H9 (cell line): ENCODE measurements at regions not wholly inside any gene's neighbourhood (a gene's known extent, or its start where the extent isn't known, plus 50 kb on each side); places are given as distances from the start of the nearest gene placed in this dataset.

Experiments
- DNase-seq: peaks from one replicate; pipeline ENCODE4 v3.0.0-alpha.2; 2017
- H2AFZ ChIP-seq: one replicate; pipeline ENCODE4 v1.6.1; 2013; ENCODE audit warnings: mild to moderate bottlenecking, low read length, control low read depth, moderate library complexity
- H2AK5ac ChIP-seq: 2 replicates; pipeline ENCODE4 v1.6.1; 2013; ENCODE audit warnings: low read length, control low read depth, mixed read lengths; ENCODE audit not compliant: insufficient read length
- H2BK120ac ChIP-seq: one replicate; pipeline ENCODE4 v1.6.1; 2013; ENCODE audit warnings: low read depth, mild to moderate bottlenecking, low read length, control low read depth, inconsistent platforms; ENCODE audit not compliant: poor library complexity, severe bottlenecking
- H2BK12ac ChIP-seq: 2 replicates; pipeline ENCODE4 v1.6.1; 2013; ENCODE audit warnings: low read length, control low read depth, mixed read lengths, low read depth; ENCODE audit not compliant: insufficient read length
- H2BK15ac ChIP-seq: 2 replicates; pipeline ENCODE4 v1.6.1; 2013; ENCODE audit warnings: low read depth, low read length, control low read depth
- H2BK20ac ChIP-seq: one replicate; pipeline ENCODE4 v1.6.1; 2013; ENCODE audit warnings: low read depth, mild to moderate bottlenecking, low read length, control low read depth, inconsistent platforms; ENCODE audit not compliant: poor library complexity, severe bottlenecking
- H2BK5ac ChIP-seq: 2 replicates; pipeline ENCODE4 v1.6.1; 2013; ENCODE audit warnings: low read length, control low read depth, mixed read lengths; ENCODE audit not compliant: insufficient read length
- H3K14ac ChIP-seq: 2 replicates; pipeline ENCODE4 v1.6.1; 2013; ENCODE audit warnings: low read length, control low read depth; ENCODE audit not compliant: insufficient read depth
- H3K18ac ChIP-seq: 2 replicates; pipeline ENCODE4 v1.6.1; 2013; ENCODE audit warnings: low read depth, mild to moderate bottlenecking, mixed read lengths, low read length, control low read depth; ENCODE audit not compliant: insufficient read length
- H3K23ac ChIP-seq: 2 replicates; pipeline ENCODE4 v1.6.1; 2013; ENCODE audit warnings: low read length, control low read depth, mixed read lengths, low read depth; ENCODE audit not compliant: insufficient read length
- H3K23me2 ChIP-seq: 2 replicates; pipeline ENCODE4 v1.6.1; 2013; ENCODE audit warnings: low read depth, mild to moderate bottlenecking, mixed read lengths, low read length, control low read depth; ENCODE audit not compliant: insufficient read length, poor library complexity, severe bottlenecking
- H3K27ac ChIP-seq: 2 replicates; pipeline ENCODE4 v1.5.1; 2013; ENCODE audit warnings: low read length, control low read depth, mixed read lengths, low read depth; ENCODE audit not compliant: insufficient read length
- H3K27me3 ChIP-seq: 2 replicates; pipeline ENCODE4 v1.6.1; 2013; ENCODE audit warnings: low read length, control low read depth, inconsistent platforms; ENCODE audit not compliant: insufficient read depth
- H3K4ac ChIP-seq: 2 replicates; pipeline ENCODE4 v1.6.1; 2013; ENCODE audit warnings: low read depth, mild to moderate bottlenecking, control low read depth, inconsistent platforms, low read length, moderate library complexity
- H3K4me1 ChIP-seq: 2 replicates; pipeline ENCODE4 v1.6.1; 2013; ENCODE audit warnings: low read length, control low read depth, inconsistent platforms; ENCODE audit not compliant: insufficient read depth
- H3K4me2 ChIP-seq: 2 replicates; pipeline ENCODE4 v1.6.1; 2013; ENCODE audit warnings: low read length, control low read depth, mixed read lengths; ENCODE audit not compliant: insufficient read length, insufficient read depth
- H3K56ac ChIP-seq: 2 replicates; pipeline ENCODE4 v1.6.1; 2013; ENCODE audit warnings: low read depth, mild to moderate bottlenecking, mixed read lengths, low read length, control low read depth; ENCODE audit not compliant: insufficient read length
- H3K79me1 ChIP-seq: 2 replicates; pipeline ENCODE4 v1.6.1; 2013; ENCODE audit warnings: low read depth, mild to moderate bottlenecking, moderate library complexity, low read length, control low read depth, inconsistent platforms; ENCODE audit not compliant: insufficient read depth, poor library complexity, severe bottlenecking
- H3K79me2 ChIP-seq: 2 replicates; pipeline ENCODE4 v1.6.1; 2013; ENCODE audit warnings: low read length, control low read depth, inconsistent platforms; ENCODE audit not compliant: insufficient read depth
- H3K9ac ChIP-seq: 2 replicates; pipeline ENCODE4 v1.6.1; 2013; ENCODE audit warnings: low read length, control low read depth, mixed read lengths; ENCODE audit not compliant: insufficient read length; ENCODE audit errors: extremely low read depth
- H3K9me3 ChIP-seq: one replicate; pipeline ENCODE4 v1.6.1; 2013; ENCODE audit warnings: low read depth, low read length, inconsistent platforms; ENCODE audit not compliant: control insufficient read depth
- H3T11ph ChIP-seq: one replicate; pipeline ENCODE4 v1.6.1; 2013; ENCODE audit warnings: mild to moderate bottlenecking, low read length, control low read depth, inconsistent platforms
- H4K20me1 ChIP-seq: one replicate; pipeline ENCODE4 v1.6.1; 2013; ENCODE audit not compliant: control insufficient read depth, insufficient read length, insufficient read depth
- H4K5ac ChIP-seq: 2 replicates; pipeline ENCODE4 v1.6.1; 2013; ENCODE audit warnings: low read depth, mild to moderate bottlenecking, mixed read lengths, low read length, control low read depth; ENCODE audit not compliant: insufficient read length
- H4K8ac ChIP-seq: replicated peaks from 2 replicates; pipeline ENCODE4 v1.6.1; 2013; ENCODE audit warnings: low read length, control low read depth, mixed read lengths, low read depth; ENCODE audit not compliant: insufficient read length
- H4K91ac ChIP-seq: 2 replicates; pipeline ENCODE4 v1.6.1; 2013; ENCODE audit warnings: low read depth, mild to moderate bottlenecking, moderate library complexity, mixed read lengths, low read length, control low read depth; ENCODE audit not compliant: insufficient read length
- H3K27ac Mint-ChIP-seq, 3 experiments: 2 replicates in 2 of 3; 3 replicates in 1 of 3; pipeline ENCODE4 v1.8.0; 2020 to 2021; ENCODE audit warnings: mixed read lengths in 3 of 3, mild to moderate bottlenecking in 1 of 3, moderate library complexity in 1 of 3
- H3K27me3 Mint-ChIP-seq: 2 replicates; pipeline ENCODE4 v1.8.0; 2021; ENCODE audit warnings: low read depth, mild to moderate bottlenecking, moderate library complexity, mixed read lengths
- H3K36me3 Mint-ChIP-seq, 3 experiments: 2 replicates in 2 of 3; 3 replicates in 1 of 3; pipeline ENCODE4 v1.8.0; 2020 to 2021; ENCODE audit warnings: low read depth in 3 of 3, mixed read lengths in 3 of 3; ENCODE audit not compliant: insufficient read depth in 1 of 3
- H3K4me1 Mint-ChIP-seq, 2 experiments: 2 replicates each; pipeline ENCODE4 v1.8.0; 2020; ENCODE audit warnings: mixed read lengths in 2 of 2
- H3K4me3 Mint-ChIP-seq, 2 experiments: 2 replicates in 1 of 2; 3 replicates in 1 of 2; pipeline ENCODE4 v1.8.0; 2020 to 2021; ENCODE audit warnings: mild to moderate bottlenecking in 2 of 2, mixed read lengths in 2 of 2, moderate library complexity in 1 of 2
- H3K9me3 Mint-ChIP-seq, 2 experiments: 2 replicates in 1 of 2; 3 replicates in 1 of 2; pipeline ENCODE4 v1.8.0; 2020; ENCODE audit warnings: mild to moderate bottlenecking in 2 of 2, mixed read lengths in 2 of 2, moderate library complexity in 1 of 2
- CTCF ChIP-seq: fragments of 200-600 bp; sonication (generic); conservative IDR thresholded peaks from 3 replicates; pipeline ENCODE4 v1.8.0; 2021; ENCODE audit warnings: antibody characterized with exemption, mild to moderate bottlenecking
- WGBS: extraction: QIAGEN DNeasy Blood & Tissue Kit; methylation state at CpG from one replicate; pipeline ENCODE4 v1.1.7; 2013; ENCODE audit warnings: missing lambda C conversion rate, low lambda C conversion rate, mixed read lengths; ENCODE audit not compliant: insufficient read length; ENCODE audit errors: extremely low coverage; 5-methylcytosine and 5-hydroxymethylcytosine counted together

- Histone ChIP-seq H3K56ac (no peak overlapping the region), H2BK15ac (no peak overlapping the region), H3K4ac (no peak overlapping the region), H3K9ac (no peak overlapping the region), H2BK5ac (no peak overlapping the region), H3K27me3 (no peaks in the 10 kb centered on the region), H2BK20ac (no peak overlapping the region), H4K8ac (no peak overlapping the region), H3K23me2 (no peaks in the 10 kb centered on the region), H2BK12ac (no peak overlapping the region), H2BK120ac (no peak overlapping the region), H3K27ac (no peak overlapping the region), H2AFZ (no peak overlapping the region), H3K23ac (no peak overlapping the region), H3T11ph (no peak overlapping the region), H3K18ac (no peak overlapping the region), H3K9me3 (no peaks in the 10 kb centered on the region), H3K4me2 (no peak overlapping the region), H2AK5ac (no peak overlapping the region), H3K79me2 (no peaks in the 10 kb centered on the region), H3K4me1 (no peaks in the 10 kb centered on the region), H4K20me1 (no peaks in the 10 kb centered on the region), H3K14ac (no peak overlapping the region), H4K91ac (no peak overlapping the region), H3K79me1 (no peaks in the 10 kb centered on the region), H4K5ac (no peak overlapping the region)
- Mint-ChIP-seq H3K9me3 (peaks cover 32 to 33% of the 10 kb centered on the region in 2 experiments), H3K4me3 (no peak overlapping the region), H3K27me3 (no peaks in the 10 kb centered on the region; the same call in 1 of the 2 replicates), H3K27ac (no peak overlapping the region), H3K36me3 (peaks cover 4 to 19% (median 12%) of the 10 kb centered on the region in 3 experiments; a peak in 5 of 7 replicates), H3K4me1 (no peaks in the 10 kb centered on the region)
- no CpG with 5 or more reads among the region's 1 CpG for WGBS
- DNase-seq: no peak
- TF ChIP-seq CTCF: no peak
These were observed 412.0 kb upstream of the KIF2A start for GRCh38 chr5:61894046-61894445.
